Fibroblast of the aortic adventitia (primary cell): ENCODE measurements at regions not wholly inside any gene's neighbourhood (a gene's known extent, or its start where the extent isn't known, plus 50 kb on each side); places are given as distances from the start of the nearest gene placed in this dataset.

Experiments
- DNase-seq: peaks from one replicate; pipeline ENCODE4 v3.0.0-alpha.2; 2010; ENCODE audit warnings: low read depth
- H3K4me3 ChIP-seq: 2 replicates; pipeline ENCODE4 v1.5.1; 2011; ENCODE audit warnings: low read depth, mild to moderate bottlenecking, control low read depth, low read length, moderate library complexity
- TF ChIP-seq, protein P1 (sequence below): IDR thresholded peaks from 2 replicates; pipeline ENCODE4 v1.5.1; 2011; ENCODE audit warnings: mild to moderate bottlenecking, low read length, control low read depth, inconsistent platforms; ENCODE audit not compliant: insufficient read depth

DNA sequence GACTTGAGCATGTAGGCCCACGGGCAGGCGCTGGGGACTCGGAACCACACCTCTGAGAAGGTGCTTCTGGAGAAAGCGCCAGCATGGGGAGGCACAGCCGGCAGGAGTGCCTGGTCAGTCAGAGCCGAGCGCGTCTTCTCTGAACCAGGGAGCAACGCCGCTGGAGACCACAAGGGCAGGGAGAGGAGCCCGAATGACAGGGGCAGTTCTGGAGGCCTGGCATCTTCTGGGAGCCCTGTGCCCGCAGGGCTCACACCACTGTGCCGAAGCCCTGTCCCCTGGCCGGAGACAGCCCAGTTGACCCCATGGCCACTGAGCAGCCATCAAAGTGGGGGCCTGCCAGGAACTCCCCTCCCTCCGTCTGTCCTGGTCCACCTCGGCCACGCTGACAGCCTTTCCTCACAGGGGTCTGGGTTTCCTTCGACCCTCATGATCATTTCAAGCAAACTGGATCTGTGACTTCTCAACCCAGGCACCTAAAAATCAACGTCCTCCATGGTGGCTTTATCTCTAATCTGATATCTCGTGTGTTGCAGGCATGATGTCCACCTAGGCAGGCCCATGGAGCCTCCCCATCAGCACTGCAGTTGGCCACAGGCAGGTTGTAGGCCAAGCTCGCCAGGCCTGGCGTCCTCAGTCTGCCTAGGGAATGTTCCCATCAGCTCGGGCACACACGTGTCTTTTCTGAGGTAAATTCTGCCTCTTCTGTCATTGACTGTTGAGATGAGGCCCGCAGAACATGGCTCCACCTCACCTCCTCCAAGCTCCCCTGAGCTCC lies 299.3 kb upstream of the RTL1 start:
- H3K4me3 ChIP-seq: no peak overlapping the region
- TF ChIP-seq, protein P1, sequence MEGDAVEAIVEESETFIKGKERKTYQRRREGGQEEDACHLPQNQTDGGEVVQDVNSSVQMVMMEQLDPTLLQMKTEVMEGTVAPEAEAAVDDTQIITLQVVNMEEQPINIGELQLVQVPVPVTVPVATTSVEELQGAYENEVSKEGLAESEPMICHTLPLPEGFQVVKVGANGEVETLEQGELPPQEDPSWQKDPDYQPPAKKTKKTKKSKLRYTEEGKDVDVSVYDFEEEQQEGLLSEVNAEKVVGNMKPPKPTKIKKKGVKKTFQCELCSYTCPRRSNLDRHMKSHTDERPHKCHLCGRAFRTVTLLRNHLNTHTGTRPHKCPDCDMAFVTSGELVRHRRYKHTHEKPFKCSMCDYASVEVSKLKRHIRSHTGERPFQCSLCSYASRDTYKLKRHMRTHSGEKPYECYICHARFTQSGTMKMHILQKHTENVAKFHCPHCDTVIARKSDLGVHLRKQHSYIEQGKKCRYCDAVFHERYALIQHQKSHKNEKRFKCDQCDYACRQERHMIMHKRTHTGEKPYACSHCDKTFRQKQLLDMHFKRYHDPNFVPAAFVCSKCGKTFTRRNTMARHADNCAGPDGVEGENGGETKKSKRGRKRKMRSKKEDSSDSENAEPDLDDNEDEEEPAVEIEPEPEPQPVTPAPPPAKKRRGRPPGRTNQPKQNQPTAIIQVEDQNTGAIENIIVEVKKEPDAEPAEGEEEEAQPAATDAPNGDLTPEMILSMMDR: no peak
- DNase-seq: no peak

DNA sequence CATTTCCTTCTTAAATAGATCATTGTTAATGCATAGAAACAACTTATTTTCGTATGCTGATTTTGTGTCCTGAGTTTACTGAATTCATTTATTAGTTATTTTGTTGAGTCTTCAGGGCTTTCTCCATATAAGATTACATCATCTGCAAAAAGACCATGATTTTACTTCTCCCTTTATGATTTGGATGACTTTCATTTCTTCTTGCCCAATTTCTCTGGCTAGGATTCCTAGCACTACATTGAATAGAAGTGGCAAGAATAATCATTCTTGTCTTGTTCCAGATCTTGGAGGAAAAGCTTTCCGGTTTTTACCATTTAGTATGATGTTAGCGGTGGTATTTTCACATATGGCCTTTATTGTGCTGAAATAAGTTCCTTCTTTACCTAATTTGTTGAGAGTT lies 303.0 kb upstream of the RTL1 start:
- TF ChIP-seq, protein P1: no peak
- H3K4me3 ChIP-seq: no peak overlapping the region
- no peak for DNase-seq

DNA sequence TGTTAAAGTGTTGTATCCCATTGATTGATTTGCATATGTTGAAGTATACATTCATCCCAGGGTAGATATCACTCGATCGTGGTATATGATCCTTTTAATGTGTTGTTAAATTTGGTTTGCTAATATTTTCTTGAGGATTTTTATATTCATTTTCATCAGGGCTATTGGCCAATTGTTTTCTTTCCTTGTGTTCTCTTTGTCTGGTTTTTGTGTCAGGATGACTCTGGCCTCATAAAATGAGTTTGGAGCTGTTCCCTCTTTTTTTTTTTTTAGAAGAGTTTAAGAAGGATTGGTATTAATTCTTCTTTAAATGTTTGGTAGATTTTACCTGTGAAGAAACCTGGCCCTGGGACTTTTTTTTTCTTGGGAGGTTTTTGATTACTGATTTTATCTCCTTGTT lies 303.5 kb upstream of the RTL1 start:
- no peak for DNase-seq
- H3K4me3 ChIP-seq: no peak overlapping the region
- TF ChIP-seq, protein P1: no peak

DNA sequence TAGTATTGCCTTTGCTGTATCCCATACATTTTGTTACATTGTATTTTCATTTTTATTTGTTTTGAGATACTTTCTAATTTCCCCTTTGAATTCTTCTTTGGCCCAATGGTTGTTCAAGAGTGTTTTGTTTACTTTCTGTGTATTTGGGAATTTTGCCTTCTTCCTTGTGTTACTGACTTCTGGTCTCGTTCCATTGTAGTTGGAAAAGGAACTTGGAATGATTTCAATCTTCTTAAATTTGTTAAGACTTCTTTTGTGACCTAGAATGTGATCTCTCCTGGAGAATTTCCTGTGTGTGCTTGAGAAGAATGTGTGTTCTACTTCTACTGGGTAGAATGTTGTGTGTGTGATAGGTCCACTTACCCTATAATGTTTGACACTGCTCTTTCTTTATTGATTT lies 304.4 kb upstream of the RTL1 start:
- TF ChIP-seq, protein P1: no peak
- DNase-seq: no peak
- H3K4me3 ChIP-seq: no peak overlapping the region

DNA sequence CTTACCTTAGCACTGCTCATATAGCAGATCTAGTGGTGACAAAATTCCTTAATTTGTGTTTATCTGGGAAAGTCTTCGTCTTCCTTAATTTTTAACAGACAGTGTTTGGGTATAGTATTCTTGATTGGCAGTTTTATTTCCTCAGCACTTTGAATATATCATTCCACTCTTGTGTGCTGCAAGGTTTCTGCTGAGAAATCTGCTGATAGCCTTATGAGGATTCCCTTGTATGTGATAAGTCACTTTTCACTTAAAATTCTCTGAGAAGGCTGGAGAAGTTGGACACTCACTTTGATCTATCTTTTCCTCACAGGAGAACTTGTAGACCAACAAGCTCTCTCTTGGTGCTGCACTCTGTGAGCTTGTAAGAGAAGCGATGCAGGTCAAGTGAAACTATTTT lies 306.1 kb upstream of the RTL1 start:
- TF ChIP-seq, protein P1: no peak
- no peak for DNase-seq
- H3K4me3 ChIP-seq: no peak overlapping the region

DNA sequence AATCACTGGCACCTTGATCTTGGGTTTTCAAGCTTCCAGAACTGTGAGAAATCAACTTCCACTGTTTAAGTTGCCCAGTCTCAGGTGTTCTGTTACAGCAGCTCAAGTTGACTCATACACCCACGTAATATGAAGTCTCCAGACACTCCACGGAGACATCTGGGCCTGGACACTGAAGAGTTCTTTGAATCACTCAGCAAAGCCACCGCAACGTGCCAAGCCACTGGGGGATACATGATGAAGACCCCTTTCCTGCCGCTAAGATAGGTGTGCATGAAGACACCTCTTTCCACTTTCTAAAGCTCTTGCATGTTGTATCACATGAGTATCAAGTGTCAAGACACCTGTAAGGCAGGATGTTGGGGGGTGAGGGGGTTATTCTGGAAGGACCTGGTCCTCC lies 311.7 kb upstream of the RTL1 start:
- H3K4me3 ChIP-seq: no peak overlapping the region
- TF ChIP-seq, protein P1: no peak

DNA sequence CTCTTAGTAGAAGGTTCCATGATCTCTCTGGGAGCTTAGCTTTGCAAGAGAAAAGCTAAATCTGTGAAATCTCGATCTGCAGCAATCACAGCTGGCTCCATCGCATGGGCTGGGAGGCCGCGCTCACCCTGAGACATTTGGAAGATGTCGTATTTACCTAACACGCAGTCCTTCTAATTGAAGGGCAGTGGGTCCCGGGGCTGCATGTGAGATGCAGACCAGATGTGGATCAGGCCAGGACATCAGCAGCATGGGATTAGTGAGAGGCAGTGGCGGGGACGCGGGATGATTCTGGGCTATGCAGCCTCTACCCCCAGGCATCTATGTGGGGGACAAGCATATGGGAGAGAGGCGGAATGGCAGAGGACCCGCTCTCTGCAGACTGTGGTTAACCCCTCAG lies 312.4 kb upstream of the RTL1 start:
- no peak for DNase-seq
- TF ChIP-seq, protein P1: no peak
- no peak overlapping the region for H3K4me3 ChIP-seq

More for the DNA sequence above, 311.7 kb upstream of the RTL1 start:
- no peak for DNase-seq
